ENCODE measurements at regions not wholly inside any gene's neighbourhood (a gene's known extent, or its start where the extent isn't known, plus 50 kb on each side); places are given as distances from the start of the nearest gene placed in this dataset.

DNA sequence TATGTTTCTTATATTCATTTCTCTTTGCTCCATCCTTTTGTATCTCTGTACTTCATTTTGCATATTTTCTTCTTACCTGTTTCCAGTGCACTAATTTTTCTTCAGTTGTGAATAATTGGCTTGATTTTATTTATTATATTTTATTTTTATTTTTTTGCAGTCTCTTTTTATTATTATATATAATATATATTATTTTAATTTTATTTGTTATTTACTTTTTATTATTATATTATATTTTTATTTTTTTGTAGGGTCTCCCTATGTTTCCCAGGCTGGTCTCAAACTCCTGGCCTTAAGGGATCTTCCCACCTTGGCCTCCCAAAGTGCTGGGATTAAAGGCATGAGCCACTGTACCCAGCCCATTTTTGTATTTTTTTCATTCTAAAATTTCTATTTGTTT lies 213.1 kb upstream of the TSC22D2 start:
- ATAC-seq (no peak), DNase-seq (no peak)
- TF ChIP-seq, protein P1, sequence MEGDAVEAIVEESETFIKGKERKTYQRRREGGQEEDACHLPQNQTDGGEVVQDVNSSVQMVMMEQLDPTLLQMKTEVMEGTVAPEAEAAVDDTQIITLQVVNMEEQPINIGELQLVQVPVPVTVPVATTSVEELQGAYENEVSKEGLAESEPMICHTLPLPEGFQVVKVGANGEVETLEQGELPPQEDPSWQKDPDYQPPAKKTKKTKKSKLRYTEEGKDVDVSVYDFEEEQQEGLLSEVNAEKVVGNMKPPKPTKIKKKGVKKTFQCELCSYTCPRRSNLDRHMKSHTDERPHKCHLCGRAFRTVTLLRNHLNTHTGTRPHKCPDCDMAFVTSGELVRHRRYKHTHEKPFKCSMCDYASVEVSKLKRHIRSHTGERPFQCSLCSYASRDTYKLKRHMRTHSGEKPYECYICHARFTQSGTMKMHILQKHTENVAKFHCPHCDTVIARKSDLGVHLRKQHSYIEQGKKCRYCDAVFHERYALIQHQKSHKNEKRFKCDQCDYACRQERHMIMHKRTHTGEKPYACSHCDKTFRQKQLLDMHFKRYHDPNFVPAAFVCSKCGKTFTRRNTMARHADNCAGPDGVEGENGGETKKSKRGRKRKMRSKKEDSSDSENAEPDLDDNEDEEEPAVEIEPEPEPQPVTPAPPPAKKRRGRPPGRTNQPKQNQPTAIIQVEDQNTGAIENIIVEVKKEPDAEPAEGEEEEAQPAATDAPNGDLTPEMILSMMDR (IDR thresholded peaks at IDR 0.05), result no peak
- no peak for TF ChIP-seq POLR2A (IDR thresholded peaks at IDR 0.05)
- Histone ChIP-seq H3K4me3 (no peak overlapping the region), H3K36me3 (no peaks in the 10 kb centered on the region), H3K4me1 (no peaks in the 10 kb centered on the region), H3K27ac (no peak overlapping the region), H3K27me3 (no peaks in the 10 kb centered on the region), H3K9me3 (no peaks in the 10 kb centered on the region)
- intact Hi-C loops (cut with DNase I), result no loop called here

DNA sequence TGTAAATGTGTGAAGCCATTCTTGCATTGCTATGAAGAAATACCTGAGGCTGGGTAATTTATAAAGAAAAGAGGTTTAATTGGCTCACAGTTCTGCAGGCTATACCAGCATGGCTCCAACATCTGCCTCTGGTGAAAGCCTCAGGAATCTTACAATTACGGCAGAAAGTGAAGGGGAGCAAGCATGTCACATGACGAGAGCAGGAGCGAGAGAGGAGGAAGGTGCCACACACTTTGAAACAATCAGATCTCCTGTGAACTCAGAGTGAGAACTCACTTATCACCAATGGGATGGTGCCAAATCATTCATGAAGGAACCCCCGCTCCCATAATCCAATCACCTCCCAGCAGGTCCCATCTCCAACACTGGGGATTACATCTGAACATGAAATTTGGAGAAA lies 213.6 kb upstream of the TSC22D2 start:
- DNase-seq, result no peak
- WGBS (ENCODE audit: insufficient coverage, low coverage, low lambda C conversion rate, missing lambda C conversion rate), result 48% methylated on average over 2 of the region's 4 CpGs
- Histone ChIP-seq H3K36me3 (no peaks in the 10 kb centered on the region), H3K4me1 (no peaks in the 10 kb centered on the region), H3K27me3 (no peaks in the 10 kb centered on the region), H3K9me3 (no peaks in the 10 kb centered on the region), H3K27ac (no peak overlapping the region), H3K4me3 (no peak overlapping the region)
- ATAC-seq, result no peak
- intact Hi-C loops (cut with DNase I), result no loop called here
- TF ChIP-seq, protein P1 (IDR thresholded peaks at IDR 0.05), result no peak
- no peak for TF ChIP-seq POLR2A (IDR thresholded peaks at IDR 0.05)

DNA sequence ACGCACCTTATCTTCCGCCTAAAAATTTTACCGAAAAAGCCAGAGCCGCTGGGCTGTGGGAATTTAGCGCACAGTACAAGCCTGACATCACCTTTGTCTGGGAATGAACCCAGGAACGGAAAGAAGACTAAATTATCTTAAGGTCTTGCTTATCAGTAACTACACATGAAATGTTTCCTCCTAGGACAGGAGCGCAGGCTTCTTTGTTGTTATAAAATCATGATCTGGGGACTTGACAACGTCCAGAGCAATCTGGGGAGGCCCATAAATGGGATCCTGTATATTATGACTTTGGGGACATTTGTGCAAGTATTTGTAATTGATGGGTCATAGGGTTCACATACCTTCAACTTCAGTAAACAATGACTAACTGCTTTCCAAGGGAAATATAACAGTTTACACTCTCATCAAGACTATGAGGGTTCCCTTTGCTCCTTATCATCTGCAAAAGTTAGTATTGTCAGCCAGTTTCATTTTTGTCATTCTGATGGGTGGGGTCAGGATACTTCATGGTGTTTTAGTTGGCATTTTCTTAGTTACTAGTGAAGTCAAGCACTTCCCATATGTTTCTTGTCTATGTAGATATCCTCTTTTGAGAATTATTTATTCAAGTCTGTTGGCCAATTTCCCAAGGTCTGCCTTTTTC lies 213.9 kb upstream of the PFN2 start:
- intact Hi-C loops (cut with DNase I), result no loop called here
- Histone ChIP-seq H3K36me3 (no peaks in the 10 kb centered on the region), H3K9me3 (no peaks in the 10 kb centered on the region), H3K27ac (no peak overlapping the region), H3K27me3 (no peaks in the 10 kb centered on the region), H3K4me1 (peaks cover 0 to 16% (median 6%) of the 10 kb centered on the region in 4 donors), H3K4me3 (peak overlapping the region in 2 of 3 donors; percentile 12 to 15)
- DNase-seq (no peak), ATAC-seq (peak in 1 of 4 donors; percentile 73)
- 9% methylated on average over 8 of the region's 8 CpGs for WGBS (ENCODE audit: insufficient coverage, low coverage, low lambda C conversion rate, missing lambda C conversion rate)
- TF ChIP-seq POLR2A (IDR thresholded peaks at IDR 0.05), result no peak
- TF ChIP-seq, protein P1 (IDR thresholded peaks at IDR 0.05), result no peak

DNA sequence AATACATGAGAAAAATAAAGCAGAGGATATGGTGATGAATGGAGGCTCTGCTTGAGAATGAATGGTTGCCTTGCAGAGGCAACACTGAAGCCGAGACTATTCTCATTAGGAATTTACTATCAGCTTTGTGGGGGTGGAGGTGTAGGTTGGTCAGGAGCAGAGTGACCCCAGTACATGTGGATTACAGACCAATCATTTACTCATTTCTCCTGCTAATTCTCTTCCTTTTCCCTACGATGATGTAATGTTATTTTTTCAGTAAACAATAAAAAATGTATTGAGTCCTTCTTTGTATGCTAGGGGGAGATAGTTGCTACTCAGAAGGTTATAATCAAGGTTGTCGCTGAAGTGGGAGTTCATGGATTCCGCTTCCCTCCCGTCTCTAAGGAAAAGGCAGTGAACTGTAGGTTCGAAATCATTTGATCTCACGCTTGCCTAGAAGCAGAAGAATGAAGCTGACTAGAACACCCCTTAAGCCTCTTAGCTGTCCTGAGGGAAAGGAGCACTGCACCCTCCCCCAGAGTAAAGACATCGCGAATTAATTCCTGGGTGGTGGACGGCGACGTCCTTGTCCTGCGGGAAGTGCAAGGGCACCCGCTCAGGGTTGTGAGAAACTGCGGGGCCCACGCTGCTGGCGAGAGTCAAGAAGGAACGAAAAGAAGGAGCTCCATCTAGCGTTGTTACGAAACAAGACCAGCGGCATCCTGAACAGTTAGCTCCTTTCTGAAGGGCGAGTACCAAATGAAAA lies 213.2 kb upstream of the PFN2 start:
- WGBS (ENCODE audit: insufficient coverage, low coverage, low lambda C conversion rate, missing lambda C conversion rate), result 2% methylated on average over 15 of the region's 22 CpGs
- intact Hi-C loops (cut with DNase I), result no loop called here
- Histone ChIP-seq H3K9me3 (no peaks in the 10 kb centered on the region), H3K4me1 (peaks cover 0 to 16% (median 6%) of the 10 kb centered on the region in 4 donors), H3K27me3 (no peaks in the 10 kb centered on the region), H3K4me3 (peak overlapping the region; percentile 12 to 36 (median 15)), H3K36me3 (no peaks in the 10 kb centered on the region), H3K27ac (no peak overlapping the region)
- TF ChIP-seq, protein P1 (IDR thresholded peaks at IDR 0.05), result peak; percentile 29 to 64 (median 55)
- TF ChIP-seq POLR2A (IDR thresholded peaks at IDR 0.05), result no peak
- DNase-seq, result peak; percentile 56 to 62 (median 59)
- ATAC-seq, result peak; percentile 90 to 94 (median 94)
